ENCODE measurements at regions not wholly inside any gene's neighbourhood (a gene's known extent, or its start where the extent isn't known, plus 50 kb on each side); places are given as distances from the start of the nearest gene placed in this dataset.
A peak's percentile ranks its signal among the peaks of the same experiment; 100 is the strongest.

GRCh38 chr6:27178860-27179259 is 68.6 kb upstream of the PRSS16 start:
- H3K4me1 ChIP-seq (ENCODE audit: control insufficient read depth in 1 of 2, insufficient read depth in 2 of 2, low read length in 2 of 2): peaks cover 12 to 21% of the 10 kb centered on the region in 2 donors
- H4K20me1 ChIP-seq (ENCODE audit: insufficient read depth, low read length): no peaks in the 10 kb centered on the region
- no peak overlapping the region for H3K9ac ChIP-seq (ENCODE audit: insufficient read depth, low read length, poor library complexity, severe bottlenecking)
- intact Hi-C loops (cut with micrococcal nuclease): loop anchor here in 1 of 2 donors (10.0 kb wide), 1 partner anchor 576 kb away; no protein-coding TSS in a partner anchor
- WGBS (ENCODE audit: insufficient coverage): 38% methylated on average over 5 of the region's 15 CpGs
- Mint-ChIP-seq H3K9me3 (peaks cover 12 to 43% (median 33%) of the 10 kb centered on the region in 7 donors), H3K27me3 (ENCODE audit: low read depth in 3 of 3) (peaks cover 10 to 29% (median 24%) of the 10 kb centered on the region in 3 donors), H3K4me3 (peak overlapping the region in 1 of 2 donors; percentile 51), H3K4me1 (peaks cover 20% of the 10 kb centered on the region), H3K36me3 (peaks cover 0 to 3% of the 10 kb centered on the region in 2 donors), H3K27ac (no peak overlapping the region)
- H3K4me2 ChIP-seq (replicated peaks; ENCODE audit: extremely low read depth, low read length, poor library complexity, severe bottlenecking): peak overlapping the region; percentile 87
- H2AFZ ChIP-seq (ENCODE audit: insufficient read depth, low read depth, low read length, poor library complexity, severe bottlenecking): no peak overlapping the region
- H3K27me3 ChIP-seq (ENCODE audit: control insufficient read depth in 2 of 2, insufficient read depth in 2 of 2, low read length in 2 of 2): peaks cover 0 to 4% of the 10 kb centered on the region in 2 donors
- no peaks in the 10 kb centered on the region for H3K36me3 ChIP-seq (replicated peaks in 1 of 2; ENCODE audit: control insufficient read depth in 1 of 2, insufficient read depth in 2 of 2, low read length in 2 of 2)
- no peak for TF ChIP-seq CTCF (IDR thresholded peaks at IDR 0.05)
- DNase-seq: no peak
- peaks cover 14 to 18% of the 10 kb centered on the region in 2 donors for H3K9me3 ChIP-seq (replicated peaks in 1 of 2; ENCODE audit: control insufficient read depth in 1 of 2, insufficient read depth in 1 of 2, low read length in 2 of 2)
- peak overlapping the region in 1 of 3 experiments; percentile 87 for H3K4me3 ChIP-seq (replicated peaks in 1 of 3; ENCODE audit: low read depth in 2 of 3, low read length in 3 of 3)
- H3K27ac ChIP-seq (ENCODE audit: low read depth in 1 of 2, low read length in 2 of 2): no peak overlapping the region
- no peaks in the 10 kb centered on the region for H3K79me2 ChIP-seq (ENCODE audit: insufficient read depth, low read length)

- no peak overlapping the region for H3K9ac ChIP-seq (ENCODE audit: insufficient read depth, low read length, poor library complexity, severe bottlenecking)
- peaks cover 14 to 18% of the 10 kb centered on the region in 2 donors for H3K9me3 ChIP-seq (replicated peaks in 1 of 2; ENCODE audit: control insufficient read depth in 1 of 2, insufficient read depth in 1 of 2, low read length in 2 of 2)
- H3K4me2 ChIP-seq (replicated peaks; ENCODE audit: extremely low read depth, low read length, poor library complexity, severe bottlenecking): no peak overlapping the region
- H3K36me3 ChIP-seq (replicated peaks in 1 of 2; ENCODE audit: control insufficient read depth in 1 of 2, insufficient read depth in 2 of 2, low read length in 2 of 2): no peaks in the 10 kb centered on the region
- no peak overlapping the region for H3K4me3 ChIP-seq (replicated peaks in 1 of 3; ENCODE audit: low read depth in 2 of 3, low read length in 3 of 3)
- H3K27me3 Mint-ChIP-seq (ENCODE audit: low read depth in 3 of 3): peaks cover 5 to 36% (median 32%) of the 10 kb centered on the region in 3 donors
- WGBS (ENCODE audit: insufficient coverage): 100% methylated on average over 1 of the region's 9 CpGs
- H4K20me1 ChIP-seq (ENCODE audit: insufficient read depth, low read length): no peaks in the 10 kb centered on the region
- intact Hi-C loops (cut with micrococcal nuclease): loop anchor here in 1 of 2 donors (10.0 kb wide), 1 partner anchor 292 kb away; the partner anchor contains the start of gene ZNF184
- no peak for DNase-seq
- H3K27ac ChIP-seq (ENCODE audit: low read depth in 1 of 2, low read length in 2 of 2): no peak overlapping the region
- peaks cover 0 to 11% of the 10 kb centered on the region in 2 donors for H3K27me3 ChIP-seq (ENCODE audit: control insufficient read depth in 2 of 2, insufficient read depth in 2 of 2, low read length in 2 of 2)
- no peak overlapping the region for H2AFZ ChIP-seq (ENCODE audit: insufficient read depth, low read depth, low read length, poor library complexity, severe bottlenecking)
- no peak overlapping the region for H3K27ac Mint-ChIP-seq
- peaks cover 10 to 11% of the 10 kb centered on the region in 2 donors for H3K4me1 ChIP-seq (ENCODE audit: control insufficient read depth in 1 of 2, insufficient read depth in 2 of 2, low read length in 2 of 2)
- no peaks in the 10 kb centered on the region for H3K79me2 ChIP-seq (ENCODE audit: insufficient read depth, low read length)
- H3K4me1 Mint-ChIP-seq: peaks cover 13% of the 10 kb centered on the region
- no peak for TF ChIP-seq CTCF (IDR thresholded peaks at IDR 0.05)
- no peak overlapping the region for H3K4me3 Mint-ChIP-seq
- H3K9me3 Mint-ChIP-seq: peaks cover 12 to 45% (median 33%) of the 10 kb centered on the region in 7 donors
- H3K36me3 Mint-ChIP-seq: peaks cover 0 to 3% of the 10 kb centered on the region in 2 donors
These were observed 64.3 kb upstream of the PRSS16 start for GRCh38 chr6:27183060-27183832.
